Testis (tissue), 2 donors: ENCODE measurements at regions not wholly inside any gene's neighbourhood (a gene's known extent, or its start where the extent isn't known, plus 50 kb on each side); places are given as distances from the start of the nearest gene placed in this dataset.

Source experiments
- POLR2A ChIP-seq: fragments of 450-650 bp; IDR thresholded peaks from one replicate; pipeline ENCODE4 v1.6.1; 2017; ENCODE audit warnings: antibody characterized with exemption, mild to moderate bottlenecking, moderate library complexity
- TF ChIP-seq, protein P1 (sequence below), 3 experiments: fragments of 450-650 bp in 2 of 3; fragments of 200-600 bp in 1 of 3; sonication (generic) in 1 of 3; IDR thresholded peaks; one replicate each; pipeline ENCODE4 v1.5.1; 2016 to 2019; ENCODE audit warnings: antibody characterized with exemption in 3 of 3, mild to moderate bottlenecking in 2 of 3, moderate library complexity in 1 of 3

DNA sequence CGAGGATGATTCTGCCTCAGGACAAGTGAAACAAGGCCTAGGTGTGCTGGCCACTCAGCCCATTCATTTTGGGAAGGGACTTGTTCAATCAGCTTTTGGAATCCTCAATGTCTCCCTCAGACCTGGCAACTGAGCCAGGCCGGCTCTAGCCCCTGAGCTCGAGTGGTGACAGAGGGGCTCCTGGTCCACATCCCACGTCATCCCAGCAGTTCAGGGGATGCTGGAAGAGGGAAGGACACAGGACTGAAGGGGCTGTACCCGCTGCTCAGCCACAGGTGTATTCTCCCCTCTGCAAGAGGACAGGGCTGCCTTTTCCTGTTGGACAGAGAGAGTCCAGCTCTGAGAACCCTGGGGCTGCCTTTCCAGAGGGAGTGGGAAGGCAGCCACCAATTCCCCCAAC lies 244.6 kb upstream of the SFSWAP start:
- TF ChIP-seq, protein P1, sequence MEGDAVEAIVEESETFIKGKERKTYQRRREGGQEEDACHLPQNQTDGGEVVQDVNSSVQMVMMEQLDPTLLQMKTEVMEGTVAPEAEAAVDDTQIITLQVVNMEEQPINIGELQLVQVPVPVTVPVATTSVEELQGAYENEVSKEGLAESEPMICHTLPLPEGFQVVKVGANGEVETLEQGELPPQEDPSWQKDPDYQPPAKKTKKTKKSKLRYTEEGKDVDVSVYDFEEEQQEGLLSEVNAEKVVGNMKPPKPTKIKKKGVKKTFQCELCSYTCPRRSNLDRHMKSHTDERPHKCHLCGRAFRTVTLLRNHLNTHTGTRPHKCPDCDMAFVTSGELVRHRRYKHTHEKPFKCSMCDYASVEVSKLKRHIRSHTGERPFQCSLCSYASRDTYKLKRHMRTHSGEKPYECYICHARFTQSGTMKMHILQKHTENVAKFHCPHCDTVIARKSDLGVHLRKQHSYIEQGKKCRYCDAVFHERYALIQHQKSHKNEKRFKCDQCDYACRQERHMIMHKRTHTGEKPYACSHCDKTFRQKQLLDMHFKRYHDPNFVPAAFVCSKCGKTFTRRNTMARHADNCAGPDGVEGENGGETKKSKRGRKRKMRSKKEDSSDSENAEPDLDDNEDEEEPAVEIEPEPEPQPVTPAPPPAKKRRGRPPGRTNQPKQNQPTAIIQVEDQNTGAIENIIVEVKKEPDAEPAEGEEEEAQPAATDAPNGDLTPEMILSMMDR (IDR thresholded peaks at IDR 0.05) = no peak
- TF ChIP-seq POLR2A = no peak
